GM19452 (cell line): ENCODE measurements at regions not wholly inside any gene's neighbourhood (a gene's known extent, or its start where the extent isn't known, plus 50 kb on each side); places are given as distances from the start of the nearest gene placed in this dataset.
"Not testable (repeated sequence)": the region's sequence is repeated elsewhere in the genome, so short reads cannot be mapped to it uniquely, and the experiment has no call there.

Source experiments
- ATAC-seq: cut with Tn5 transposase; IDR thresholded peaks from one replicate; pipeline ENCODE4 v1.9.1; 2021; ENCODE audit not compliant: unreplicated experiment

GRCh38 chr20:4441871-4442270 lies 192.8 kb upstream of the ADRA1D start:
- ATAC-seq, result no peak

GRCh38 chr20:4441191-4441590 lies 192.1 kb upstream of the ADRA1D start:
- no peak for ATAC-seq

GRCh38 chr20:4439461-4439860 lies 190.4 kb upstream of the ADRA1D start:
- no peak for ATAC-seq

GRCh38 chr20:4437131-4437530 lies 188.0 kb upstream of the ADRA1D start:
- ATAC-seq, result no peak

- ATAC-seq, result no peak
Observed at GRCh38 chr20:4435671-4436455, 186.8 kb upstream of the ADRA1D start.

GRCh38 chr20:4435225-4435624 lies 186.1 kb upstream of the ADRA1D start:
- ATAC-seq, result no peak

GRCh38 chr20:4434681-4435080 lies 185.6 kb upstream of the ADRA1D start:
- no peak for ATAC-seq

GRCh38 chr20:4431446-4431845 lies 182.4 kb upstream of the ADRA1D start:
- ATAC-seq, result no peak

- not testable (repeated sequence) for ATAC-seq
Observed at GRCh38 chr20:4430826-4431225, 181.7 kb upstream of the ADRA1D start.

- no peak for ATAC-seq
Observed at GRCh38 chr20:4427940-4428586, 179.0 kb upstream of the ADRA1D start.

- ATAC-seq, result no peak
Observed at GRCh38 chr20:4418141-4418540, 169.1 kb upstream of the ADRA1D start.

GRCh38 chr20:4415281-4415680 lies 166.2 kb upstream of the ADRA1D start:
- no peak for ATAC-seq

- no peak for ATAC-seq
Observed at GRCh38 chr20:4413314-4414049, 164.4 kb upstream of the ADRA1D start.

GRCh38 chr20:4412216-4412615 lies 163.1 kb upstream of the ADRA1D start:
- no peak for ATAC-seq

- no peak for ATAC-seq
Observed at GRCh38 chr20:4411744-4412143, 162.7 kb upstream of the ADRA1D start.

GRCh38 chr20:4406627-4407026 lies 157.5 kb upstream of the ADRA1D start:
- no peak for ATAC-seq

- no peak for ATAC-seq
Observed at GRCh38 chr20:4401601-4402000, 152.5 kb upstream of the ADRA1D start.

- ATAC-seq, result no peak
Observed at GRCh38 chr20:4384961-4385360, 135.9 kb upstream of the ADRA1D start.

GRCh38 chr20:4383961-4384360 lies 134.9 kb upstream of the ADRA1D start:
- ATAC-seq, result no peak

GRCh38 chr20:4375881-4376280 lies 126.8 kb upstream of the ADRA1D start:
- ATAC-seq, result no peak

- no peak for ATAC-seq
Observed at GRCh38 chr20:4373454-4373853, 124.4 kb upstream of the ADRA1D start.
